Gastrocnemius medialis (tissue), 4 donors: ENCODE measurements at regions not wholly inside any gene's neighbourhood (a gene's known extent, or its start where the extent isn't known, plus 50 kb on each side); places are given as distances from the start of the nearest gene placed in this dataset.
"Not testable (repeated sequence)": the region's sequence is repeated elsewhere in the genome, so short reads cannot be mapped to it uniquely, and the experiment has no call there.

ENCODE experiments used
- CTCF ChIP-seq, 5 experiments: fragments of 450-650 bp in 3 of 5; fragments of 200-600 bp in 2 of 5; sonication (generic) in 2 of 5; IDR thresholded peaks in 4 of 5; conservative IDR thresholded peaks in 1 of 5; 1 replicate in 4 of 5; 2 replicates in 1 of 5; pipeline ENCODE4 v1.5.1; 2016 to 2019; ENCODE audit warnings: antibody characterized with exemption in 5 of 5, mild to moderate bottlenecking in 3 of 5, moderate library complexity in 3 of 5
- POLR2A ChIP-seq, 2 donors: fragments of 450-650 bp; IDR thresholded peaks; one replicate each; pipeline ENCODE4 v1.6.1; 2017; ENCODE audit warnings: antibody characterized with exemption in 2 of 2, mild to moderate bottlenecking in 2 of 2, moderate library complexity in 2 of 2

- not testable (repeated sequence) for TF ChIP-seq CTCF (IDR thresholded peaks at IDR 0.05 in 4 of 5, conservative IDR thresholded peaks at IDR 0.05 in 1 of 5); POLR2A (IDR thresholded peaks at IDR 0.05)
Observed at GRCh38 chr15:20244792-20245191, 296.8 kb downstream of the GOLGA6L6 start.
